ENCODE measurements at regions not wholly inside any gene's neighbourhood (a gene's known extent, or its start where the extent isn't known, plus 50 kb on each side); places are given as distances from the start of the nearest gene placed in this dataset.
A peak's percentile ranks its signal among the peaks of the same experiment; 100 is the strongest.

- DNase-seq (ENCODE audit: low spot score) (no peak), ATAC-seq (ENCODE audit: low read depth) (no peak)
- TF ChIP-seq, protein P1, sequence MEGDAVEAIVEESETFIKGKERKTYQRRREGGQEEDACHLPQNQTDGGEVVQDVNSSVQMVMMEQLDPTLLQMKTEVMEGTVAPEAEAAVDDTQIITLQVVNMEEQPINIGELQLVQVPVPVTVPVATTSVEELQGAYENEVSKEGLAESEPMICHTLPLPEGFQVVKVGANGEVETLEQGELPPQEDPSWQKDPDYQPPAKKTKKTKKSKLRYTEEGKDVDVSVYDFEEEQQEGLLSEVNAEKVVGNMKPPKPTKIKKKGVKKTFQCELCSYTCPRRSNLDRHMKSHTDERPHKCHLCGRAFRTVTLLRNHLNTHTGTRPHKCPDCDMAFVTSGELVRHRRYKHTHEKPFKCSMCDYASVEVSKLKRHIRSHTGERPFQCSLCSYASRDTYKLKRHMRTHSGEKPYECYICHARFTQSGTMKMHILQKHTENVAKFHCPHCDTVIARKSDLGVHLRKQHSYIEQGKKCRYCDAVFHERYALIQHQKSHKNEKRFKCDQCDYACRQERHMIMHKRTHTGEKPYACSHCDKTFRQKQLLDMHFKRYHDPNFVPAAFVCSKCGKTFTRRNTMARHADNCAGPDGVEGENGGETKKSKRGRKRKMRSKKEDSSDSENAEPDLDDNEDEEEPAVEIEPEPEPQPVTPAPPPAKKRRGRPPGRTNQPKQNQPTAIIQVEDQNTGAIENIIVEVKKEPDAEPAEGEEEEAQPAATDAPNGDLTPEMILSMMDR (IDR thresholded peaks at IDR 0.05; ENCODE audit: poor library complexity, severe bottlenecking) = no peak
- no peak overlapping the region for H3K27ac ChIP-seq (ENCODE audit: poor library complexity, severe bottlenecking)
- no peaks in the 10 kb centered on the region for H3K27me3 ChIP-seq (ENCODE audit: insufficient read depth, poor library complexity, severe bottlenecking)
- no peaks in the 10 kb centered on the region for H3K9me3 ChIP-seq (ENCODE audit: severe bottlenecking)
- H3K36me3 ChIP-seq (ENCODE audit: low read depth) = no peaks in the 10 kb centered on the region
- H3K4me3 ChIP-seq (ENCODE audit: severe bottlenecking) = no peak overlapping the region
- H3K4me1 ChIP-seq (ENCODE audit: insufficient read depth, poor library complexity, severe bottlenecking) = no peaks in the 10 kb centered on the region
These were observed 301.4 kb downstream of the CMPK2 start for GRCh38 chr2:6564326-6564725.

GRCh38 chr2:6574121-6574520, 291.6 kb downstream of the CMPK2 start:
- Histone ChIP-seq H3K36me3 (ENCODE audit: low read depth) (no peaks in the 10 kb centered on the region), H3K27ac (ENCODE audit: poor library complexity, severe bottlenecking) (no peak overlapping the region), H3K27me3 (ENCODE audit: insufficient read depth, poor library complexity, severe bottlenecking) (no peaks in the 10 kb centered on the region)

GRCh38 chr2:6576302-6576701, 289.4 kb downstream of the CMPK2 start:
- no peaks in the 10 kb centered on the region for H3K9me3 ChIP-seq (ENCODE audit: severe bottlenecking)
- H3K4me1 ChIP-seq (ENCODE audit: insufficient read depth, poor library complexity, severe bottlenecking) = no peaks in the 10 kb centered on the region
- TF ChIP-seq, protein P1 (IDR thresholded peaks at IDR 0.05; ENCODE audit: poor library complexity, severe bottlenecking) = no peak
- H3K27me3 ChIP-seq (ENCODE audit: insufficient read depth, poor library complexity, severe bottlenecking) = no peaks in the 10 kb centered on the region
- H3K36me3 ChIP-seq (ENCODE audit: low read depth) = no peaks in the 10 kb centered on the region
- H3K4me3 ChIP-seq (ENCODE audit: severe bottlenecking) = no peak overlapping the region
- ATAC-seq (ENCODE audit: low read depth) (peak; percentile 90), DNase-seq (ENCODE audit: low spot score) (no peak)
- peak overlapping the region; percentile 29 for H3K27ac ChIP-seq (ENCODE audit: poor library complexity, severe bottlenecking)

More at GRCh38 chr2:6574121-6574520, 291.6 kb downstream of the CMPK2 start:
- TF ChIP-seq, protein P1 (IDR thresholded peaks at IDR 0.05; ENCODE audit: poor library complexity, severe bottlenecking) = no peak
- Histone ChIP-seq H3K9me3 (ENCODE audit: severe bottlenecking) (no peaks in the 10 kb centered on the region), H3K4me3 (ENCODE audit: severe bottlenecking) (no peak overlapping the region), H3K4me1 (ENCODE audit: insufficient read depth, poor library complexity, severe bottlenecking) (no peaks in the 10 kb centered on the region)
- DNase-seq (ENCODE audit: low spot score) (no peak), ATAC-seq (ENCODE audit: low read depth) (no peak)

- H3K27ac ChIP-seq (ENCODE audit: poor library complexity, severe bottlenecking) = no peak overlapping the region
- DNase-seq (ENCODE audit: low spot score) (no peak), ATAC-seq (ENCODE audit: low read depth) (no peak)
- no peaks in the 10 kb centered on the region for H3K4me1 ChIP-seq (ENCODE audit: insufficient read depth, poor library complexity, severe bottlenecking)
- no peak overlapping the region for H3K4me3 ChIP-seq (ENCODE audit: severe bottlenecking)
- H3K36me3 ChIP-seq (ENCODE audit: low read depth) = no peaks in the 10 kb centered on the region
- H3K9me3 ChIP-seq (ENCODE audit: severe bottlenecking) = no peaks in the 10 kb centered on the region
- TF ChIP-seq, protein P1 (IDR thresholded peaks at IDR 0.05; ENCODE audit: poor library complexity, severe bottlenecking) = no peak
- H3K27me3 ChIP-seq (ENCODE audit: insufficient read depth, poor library complexity, severe bottlenecking) = no peaks in the 10 kb centered on the region
These were observed 287.7 kb downstream of the CMPK2 start for GRCh38 chr2:6577960-6578359.

- no peak overlapping the region for H3K4me3 ChIP-seq (ENCODE audit: severe bottlenecking)
- H3K36me3 ChIP-seq (ENCODE audit: low read depth) = no peaks in the 10 kb centered on the region
- no peaks in the 10 kb centered on the region for H3K4me1 ChIP-seq (ENCODE audit: insufficient read depth, poor library complexity, severe bottlenecking)
- no peak for ATAC-seq (ENCODE audit: low read depth)
- TF ChIP-seq, protein P1 (IDR thresholded peaks at IDR 0.05; ENCODE audit: poor library complexity, severe bottlenecking) = no peak
- H3K27me3 ChIP-seq (ENCODE audit: insufficient read depth, poor library complexity, severe bottlenecking) = no peaks in the 10 kb centered on the region
- DNase-seq (ENCODE audit: low spot score) = no peak
- no peaks in the 10 kb centered on the region for H3K9me3 ChIP-seq (ENCODE audit: severe bottlenecking)
- no peak overlapping the region for H3K27ac ChIP-seq (ENCODE audit: poor library complexity, severe bottlenecking)
These were observed 287.3 kb downstream of the CMPK2 start for GRCh38 chr2:6578416-6578815.

Data from RWPE2 (cell line).